Spleen (tissue), 7 donors: ENCODE measurements at regions not wholly inside any gene's neighbourhood (a gene's known extent, or its start where the extent isn't known, plus 50 kb on each side); places are given as distances from the start of the nearest gene placed in this dataset.

ENCODE experiments used
- POLR2AphosphoS5 ChIP-seq, 3 donors: sonication (generic); formaldehyde crosslinking; IDR thresholded peaks; one replicate each; pipeline ENCODE4 v1.5.1; 2017; ENCODE audit warnings: antibody characterized with exemption in 3 of 3
- TF ChIP-seq, protein P1 (sequence below), 11 experiments: fragments of 200-600 bp in 7 of 11; fragments of 450-650 bp in 4 of 11; sonication (generic) in 4 of 11; IDR thresholded peaks in 8 of 11; conservative IDR thresholded peaks in 3 of 11; 1 replicate in 7 of 11; 2 replicates in 4 of 11; pipeline versions ENCODE4 v1.4.0 to v1.8.0; 2016 to 2021; ENCODE audit warnings: antibody characterized with exemption in 11 of 11, inconsistent platforms in 4 of 11, mild to moderate bottlenecking in 1 of 11
- donor health status: DM: no; HTN: no; CAD: no; lungs with moderate emphysema.
- donor health status: DM: no; HTN: no; CAD: no.
- donor health status: DM: no; HTN: no; CAD: no.

DNA sequence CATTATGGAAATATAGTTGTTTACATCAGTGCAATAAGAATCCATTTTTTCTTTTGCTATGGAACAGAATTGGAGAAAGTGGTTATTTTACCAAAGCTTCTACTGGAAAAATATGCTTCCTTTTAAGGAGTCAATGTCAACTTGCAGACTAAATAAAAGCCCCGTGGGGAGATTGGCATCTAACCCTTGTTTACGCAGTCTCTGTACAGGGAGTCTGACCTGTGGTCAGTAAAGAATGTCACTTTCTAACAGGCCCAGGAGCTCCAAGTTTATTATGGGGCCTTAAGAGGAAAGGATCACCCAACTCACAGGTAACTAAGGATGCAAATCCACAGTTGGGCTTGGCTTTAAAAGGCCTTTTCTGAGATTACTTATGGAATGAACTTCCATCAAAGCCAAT is 1751.2 kb downstream of the SI start:
- TF ChIP-seq, protein P1, sequence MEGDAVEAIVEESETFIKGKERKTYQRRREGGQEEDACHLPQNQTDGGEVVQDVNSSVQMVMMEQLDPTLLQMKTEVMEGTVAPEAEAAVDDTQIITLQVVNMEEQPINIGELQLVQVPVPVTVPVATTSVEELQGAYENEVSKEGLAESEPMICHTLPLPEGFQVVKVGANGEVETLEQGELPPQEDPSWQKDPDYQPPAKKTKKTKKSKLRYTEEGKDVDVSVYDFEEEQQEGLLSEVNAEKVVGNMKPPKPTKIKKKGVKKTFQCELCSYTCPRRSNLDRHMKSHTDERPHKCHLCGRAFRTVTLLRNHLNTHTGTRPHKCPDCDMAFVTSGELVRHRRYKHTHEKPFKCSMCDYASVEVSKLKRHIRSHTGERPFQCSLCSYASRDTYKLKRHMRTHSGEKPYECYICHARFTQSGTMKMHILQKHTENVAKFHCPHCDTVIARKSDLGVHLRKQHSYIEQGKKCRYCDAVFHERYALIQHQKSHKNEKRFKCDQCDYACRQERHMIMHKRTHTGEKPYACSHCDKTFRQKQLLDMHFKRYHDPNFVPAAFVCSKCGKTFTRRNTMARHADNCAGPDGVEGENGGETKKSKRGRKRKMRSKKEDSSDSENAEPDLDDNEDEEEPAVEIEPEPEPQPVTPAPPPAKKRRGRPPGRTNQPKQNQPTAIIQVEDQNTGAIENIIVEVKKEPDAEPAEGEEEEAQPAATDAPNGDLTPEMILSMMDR (IDR thresholded peaks at IDR 0.05 in 8 of 11, conservative IDR thresholded peaks at IDR 0.05 in 3 of 11): no peak
- TF ChIP-seq POLR2AphosphoS5 (IDR thresholded peaks at IDR 0.05): no peak
